ENCODE measurements at regions not wholly inside any gene's neighbourhood (a gene's known extent, or its start where the extent isn't known, plus 50 kb on each side); places are given as distances from the start of the nearest gene placed in this dataset.

DNA sequence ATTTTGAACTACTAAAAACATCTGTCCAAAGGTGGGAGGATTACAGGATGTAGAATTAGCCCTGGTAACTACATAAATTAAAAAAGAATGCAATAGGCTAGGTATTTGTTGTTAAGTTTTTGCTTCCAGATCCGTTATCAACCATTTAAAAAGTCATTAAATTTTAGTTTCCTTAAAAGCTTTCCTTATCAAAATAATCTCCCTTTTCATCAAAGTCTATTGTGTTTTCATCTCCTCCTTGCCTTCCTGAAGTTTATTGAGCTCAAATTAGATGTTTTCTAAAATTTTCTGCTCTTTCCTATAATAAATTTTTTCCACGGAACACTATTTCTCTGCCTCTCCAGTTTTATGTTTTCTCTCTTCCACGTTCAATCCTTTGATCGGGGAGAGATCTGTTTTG, 108.6 kb downstream of the MEX3B start:
- intact Hi-C loops (cut with DNase I), result no loop called here
- Histone ChIP-seq H3K4me1 (ENCODE audit: insufficient read depth) (no peaks in the 10 kb centered on the region), H3K36me3 (no peaks in the 10 kb centered on the region), H3K27me3 (no peaks in the 10 kb centered on the region), H3K27ac (no peak overlapping the region), H3K4me3 (no peak overlapping the region), H3K9me3 (no peaks in the 10 kb centered on the region)
- DNase-seq, result no peak
- TF ChIP-seq EP300 (IDR thresholded peaks at IDR 0.05) (no peak), CTCF (IDR thresholded peaks at IDR 0.05) (no peak), POLR2A (IDR thresholded peaks at IDR 0.05) (no peak)
- 35 to 41% (median 40%) methylated on average over 4 of the region's 4 CpGs for WGBS, 3 donors

- 74 to 83% (median 77%) methylated on average over 11 of the region's 11 CpGs for WGBS, 3 donors
- Histone ChIP-seq H3K4me1 (ENCODE audit: insufficient read depth) (no peaks in the 10 kb centered on the region), H3K27ac (no peak overlapping the region), H3K36me3 (no peaks in the 10 kb centered on the region), H3K9me3 (no peaks in the 10 kb centered on the region), H3K4me3 (no peak overlapping the region), H3K27me3 (no peaks in the 10 kb centered on the region)
- DNase-seq, result no peak
- intact Hi-C loops (cut with DNase I), result no loop called here
- TF ChIP-seq CTCF (IDR thresholded peaks at IDR 0.05) (no peak), EP300 (IDR thresholded peaks at IDR 0.05) (no peak), POLR2A (IDR thresholded peaks at IDR 0.05) (no peak)
Observed at GRCh38 chr15:81930582-81931369, 115.0 kb downstream of the MEX3B start.

GRCh38 chr15:81929557-81929956, 116.3 kb downstream of the MEX3B start:
- Histone ChIP-seq H3K4me1 (ENCODE audit: insufficient read depth) (no peaks in the 10 kb centered on the region), H3K9me3 (no peaks in the 10 kb centered on the region), H3K27me3 (no peaks in the 10 kb centered on the region), H3K4me3 (no peak overlapping the region), H3K36me3 (no peaks in the 10 kb centered on the region), H3K27ac (no peak overlapping the region)
- 82 to 87% (median 86%) methylated on average over 3 of the region's 3 CpGs for WGBS, 3 donors
- no peak for TF ChIP-seq CTCF (IDR thresholded peaks at IDR 0.05)
- TF ChIP-seq POLR2A (IDR thresholded peaks at IDR 0.05), result no peak
- TF ChIP-seq EP300 (IDR thresholded peaks at IDR 0.05), result no peak
- no peak for DNase-seq
- intact Hi-C loops (cut with DNase I), result no loop called here

DNA sequence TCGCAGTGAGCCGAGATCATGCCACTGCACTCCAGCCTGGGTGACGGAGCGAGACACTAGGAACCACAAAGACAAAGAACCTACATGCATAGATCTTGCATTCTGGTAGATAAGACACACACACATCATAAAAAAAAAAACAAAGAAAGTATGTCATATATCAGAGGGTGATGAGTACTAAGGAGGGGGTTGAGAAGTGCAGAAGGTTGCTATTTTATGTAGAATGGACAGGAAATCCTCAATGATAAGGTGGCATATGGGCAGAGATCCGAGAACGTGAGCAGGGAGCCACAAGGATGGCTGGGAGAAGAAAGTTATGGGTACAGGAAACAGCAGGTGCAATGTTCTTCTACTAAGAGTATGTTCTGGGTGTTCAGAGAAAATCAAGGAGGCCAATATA, 118.8 kb downstream of the MEX3B start:
- Histone ChIP-seq H3K36me3 (no peaks in the 10 kb centered on the region), H3K27ac (no peak overlapping the region), H3K4me3 (no peak overlapping the region), H3K4me1 (ENCODE audit: insufficient read depth) (no peaks in the 10 kb centered on the region), H3K27me3 (no peaks in the 10 kb centered on the region), H3K9me3 (no peaks in the 10 kb centered on the region)
- no peak for DNase-seq
- WGBS, 3 donors, result 90 to 94% (median 91%) methylated on average over 6 of the region's 6 CpGs
- intact Hi-C loops (cut with DNase I), result no loop called here
- TF ChIP-seq EP300 (IDR thresholded peaks at IDR 0.05) (no peak), CTCF (IDR thresholded peaks at IDR 0.05) (no peak), POLR2A (IDR thresholded peaks at IDR 0.05) (no peak)
